ENCODE measurements at regions not wholly inside any gene's neighbourhood (a gene's known extent, or its start where the extent isn't known, plus 50 kb on each side); places are given as distances from the start of the nearest gene placed in this dataset.
"Not testable (repeated sequence)": the region's sequence is repeated elsewhere in the genome, so short reads cannot be mapped to it uniquely, and the experiment has no call there.

GRCh38 chr4:27742816-27743215 lies 882.2 kb downstream of the STIM2 start:
- H3K36me3 Mint-ChIP-seq: no peaks in the 10 kb centered on the region
- no peak for DNase-seq (ENCODE audit: low spot score in 2 of 2)
- H3K4me1 Mint-ChIP-seq: no peaks in the 10 kb centered on the region
- H3K4me3 Mint-ChIP-seq: no peak overlapping the region
- ATAC-seq: no peak
- no peak overlapping the region for H3K27ac Mint-ChIP-seq
- peaks cover 13% of the 10 kb centered on the region for H3K9me3 Mint-ChIP-seq

DNA sequence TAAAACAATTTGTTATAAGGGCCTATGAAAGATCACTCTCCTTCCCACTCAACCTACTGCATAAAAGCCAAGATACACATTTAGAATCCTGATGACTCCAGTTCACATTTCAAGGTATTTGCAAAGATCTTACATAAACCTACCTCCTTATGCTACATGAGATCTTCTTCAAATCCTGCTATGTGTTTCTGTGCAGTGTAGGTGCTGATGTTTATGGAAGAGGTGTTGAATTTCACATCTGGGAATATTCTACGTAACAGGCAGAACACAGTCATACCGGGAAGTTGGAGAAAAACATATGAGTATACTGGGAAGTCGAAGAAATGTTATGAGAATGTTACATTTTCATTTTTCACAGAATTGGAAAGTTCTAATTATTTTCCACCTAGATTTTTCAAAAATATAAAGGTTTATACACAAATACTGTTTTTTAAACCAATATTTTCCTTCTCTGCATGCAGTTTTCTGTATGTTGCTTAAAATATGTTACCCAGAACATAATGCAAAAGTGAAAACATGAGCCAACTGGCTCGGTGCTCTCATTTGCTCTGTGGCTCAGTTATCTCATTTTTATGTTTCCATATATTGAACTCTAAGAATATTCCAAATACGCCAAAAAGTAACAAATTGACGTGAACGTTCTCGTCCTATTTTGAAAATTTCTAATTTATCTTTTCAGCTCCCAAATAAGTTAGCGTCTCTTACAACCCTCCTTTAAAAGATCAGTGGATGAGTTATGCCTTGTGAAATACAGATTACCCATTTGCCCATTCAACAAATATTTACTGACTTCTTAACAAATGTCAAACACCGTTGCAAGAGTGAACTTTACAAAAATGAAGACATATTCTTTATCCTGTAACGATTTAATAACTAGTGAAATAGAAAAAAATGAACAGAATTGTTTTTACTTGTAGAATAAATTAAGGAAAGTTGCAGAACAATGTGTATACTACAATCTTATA lies 899.3 kb downstream of the STIM2 start:
- no peak for ATAC-seq
- DNase-seq (ENCODE audit: low spot score in 2 of 2): no peak
- no peaks in the 10 kb centered on the region for H3K4me1 Mint-ChIP-seq
- no peak overlapping the region for H3K4me3 Mint-ChIP-seq
- peaks cover 10% of the 10 kb centered on the region for H3K9me3 Mint-ChIP-seq
- H3K36me3 Mint-ChIP-seq: no peaks in the 10 kb centered on the region
- no peak overlapping the region for H3K27ac Mint-ChIP-seq

GRCh38 chr4:27763830-27764525 lies 903.3 kb downstream of the STIM2 start:
- ATAC-seq: no peak
- DNase-seq (ENCODE audit: low spot score in 2 of 2): no peak
- H3K36me3 Mint-ChIP-seq: no peaks in the 10 kb centered on the region
- H3K9me3 Mint-ChIP-seq: peaks cover 16% of the 10 kb centered on the region
- H3K4me1 Mint-ChIP-seq: no peaks in the 10 kb centered on the region
- no peak overlapping the region for H3K27ac Mint-ChIP-seq
- H3K4me3 Mint-ChIP-seq: no peak overlapping the region

DNA sequence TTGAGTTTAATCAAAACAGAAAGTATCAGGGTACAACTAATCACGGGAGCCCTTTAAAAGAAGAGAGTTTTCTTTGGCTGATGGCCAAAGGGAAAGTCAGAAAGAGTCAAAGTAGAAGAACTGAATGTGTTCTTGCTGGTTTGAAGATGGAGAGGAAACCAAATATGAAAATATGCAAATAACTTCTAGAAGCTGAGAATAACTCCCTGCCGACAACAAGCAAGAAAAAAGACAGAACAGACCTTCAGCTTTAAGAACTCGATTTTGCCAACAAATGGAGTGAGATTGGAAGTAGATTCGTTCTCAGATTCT lies 903.8 kb downstream of the STIM2 start:
- Mint-ChIP-seq H3K36me3 (no peaks in the 10 kb centered on the region), H3K4me1 (no peaks in the 10 kb centered on the region), H3K4me3 (no peak overlapping the region), H3K9me3 (peaks cover 17% of the 10 kb centered on the region), H3K27ac (no peak overlapping the region)
- no peak for DNase-seq (ENCODE audit: low spot score in 2 of 2)
- no peak for ATAC-seq

- no peaks in the 10 kb centered on the region for H3K36me3 Mint-ChIP-seq
- no peaks in the 10 kb centered on the region for H3K4me1 Mint-ChIP-seq
- no peak for ATAC-seq
- H3K4me3 Mint-ChIP-seq: no peak overlapping the region
- no peak for DNase-seq (ENCODE audit: low spot score in 2 of 2)
- H3K9me3 Mint-ChIP-seq: peaks cover 15% of the 10 kb centered on the region
- H3K27ac Mint-ChIP-seq: no peak overlapping the region
Observed at GRCh38 chr4:27770895-27771294, 910.3 kb downstream of the STIM2 start.

GRCh38 chr4:27775156-27775555 lies 914.5 kb downstream of the STIM2 start:
- no peak overlapping the region for H3K27ac Mint-ChIP-seq
- DNase-seq (ENCODE audit: low spot score in 2 of 2) (no peak), ATAC-seq (no peak)
- no peaks in the 10 kb centered on the region for H3K36me3 Mint-ChIP-seq
- peaks cover 14% of the 10 kb centered on the region for H3K9me3 Mint-ChIP-seq
- no peak overlapping the region for H3K4me3 Mint-ChIP-seq
- no peaks in the 10 kb centered on the region for H3K4me1 Mint-ChIP-seq

DNA sequence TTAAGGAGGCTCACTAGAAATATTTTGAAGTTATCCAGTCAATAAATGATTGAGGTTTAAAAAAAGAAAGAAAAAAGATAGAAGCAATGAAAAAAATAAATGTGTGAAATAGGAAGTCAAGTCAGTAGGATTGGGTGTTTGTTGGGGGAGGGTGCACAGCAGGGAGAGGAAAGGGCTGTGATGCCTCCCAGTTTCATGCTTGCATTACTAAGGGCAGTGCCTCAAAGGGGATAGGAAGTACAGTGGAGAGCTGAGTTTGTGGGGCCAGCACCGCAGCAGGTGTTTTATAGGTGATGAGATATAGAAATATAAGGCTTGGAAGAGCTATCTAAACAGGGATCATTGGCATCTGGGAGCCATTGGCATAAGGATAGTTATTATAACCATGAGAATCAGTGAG lies 919.2 kb downstream of the STIM2 start:
- no peak overlapping the region for H3K27ac Mint-ChIP-seq
- no peak for ATAC-seq

GRCh38 chr4:27787195-27787594 lies 926.6 kb downstream of the STIM2 start:
- no peak overlapping the region for H3K4me3 Mint-ChIP-seq
- DNase-seq (ENCODE audit: low spot score in 2 of 2) (no peak), ATAC-seq (no peak)
- peaks cover 13% of the 10 kb centered on the region for H3K9me3 Mint-ChIP-seq
- no peaks in the 10 kb centered on the region for H3K36me3 Mint-ChIP-seq
- no peak overlapping the region for H3K27ac Mint-ChIP-seq
- H3K4me1 Mint-ChIP-seq: no peaks in the 10 kb centered on the region

More for the DNA sequence above, 919.2 kb downstream of the STIM2 start:
- H3K36me3 Mint-ChIP-seq: no peaks in the 10 kb centered on the region
- DNase-seq (ENCODE audit: low spot score in 2 of 2): no peak
- H3K4me3 Mint-ChIP-seq: no peak overlapping the region
- H3K4me1 Mint-ChIP-seq: no peaks in the 10 kb centered on the region
- H3K9me3 Mint-ChIP-seq: peaks cover 20% of the 10 kb centered on the region

- Mint-ChIP-seq H3K4me3 (no peak overlapping the region), H3K9me3 (peaks cover 10% of the 10 kb centered on the region), H3K27ac (no peak overlapping the region), H3K4me1 (no peaks in the 10 kb centered on the region), H3K36me3 (no peaks in the 10 kb centered on the region)
- DNase-seq (ENCODE audit: low spot score in 2 of 2): no peak
- ATAC-seq: no peak
Observed at GRCh38 chr4:27789773-27790172, 929.1 kb downstream of the STIM2 start.

- H3K9me3 Mint-ChIP-seq: peaks cover 10% of the 10 kb centered on the region
- H3K4me1 Mint-ChIP-seq: no peaks in the 10 kb centered on the region
- no peak for DNase-seq (ENCODE audit: low spot score in 2 of 2)
- H3K36me3 Mint-ChIP-seq: no peaks in the 10 kb centered on the region
- H3K4me3 Mint-ChIP-seq: no peak overlapping the region
- no peak for ATAC-seq
- no peak overlapping the region for H3K27ac Mint-ChIP-seq
Observed at GRCh38 chr4:27790911-27791310, 930.3 kb downstream of the STIM2 start.

DNA sequence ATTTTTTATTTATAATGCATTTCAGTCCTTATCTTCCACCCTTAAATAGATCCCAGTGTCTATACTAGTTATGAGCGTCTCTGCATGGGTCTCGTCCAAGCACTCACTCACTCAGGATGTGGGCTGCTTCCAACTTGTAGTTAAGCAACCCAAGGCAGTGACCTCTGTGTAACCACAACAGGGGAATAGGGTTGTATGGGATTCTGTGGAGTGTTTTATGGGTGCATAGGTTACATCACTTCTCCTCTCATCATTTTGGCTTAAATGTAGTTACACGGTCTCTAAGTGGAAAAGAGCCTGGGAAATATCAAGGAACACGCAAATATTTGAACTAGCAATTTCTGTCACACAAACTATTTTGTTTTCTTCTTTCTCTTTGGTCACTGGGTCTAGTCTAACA lies 931.0 kb downstream of the STIM2 start:
- DNase-seq (ENCODE audit: low spot score in 2 of 2) (no peak), ATAC-seq (no peak)
- no peak overlapping the region for H3K4me3 Mint-ChIP-seq
- H3K4me1 Mint-ChIP-seq: no peaks in the 10 kb centered on the region
- H3K9me3 Mint-ChIP-seq: peaks cover 12% of the 10 kb centered on the region
- no peaks in the 10 kb centered on the region for H3K36me3 Mint-ChIP-seq
- H3K27ac Mint-ChIP-seq: no peak overlapping the region

DNA sequence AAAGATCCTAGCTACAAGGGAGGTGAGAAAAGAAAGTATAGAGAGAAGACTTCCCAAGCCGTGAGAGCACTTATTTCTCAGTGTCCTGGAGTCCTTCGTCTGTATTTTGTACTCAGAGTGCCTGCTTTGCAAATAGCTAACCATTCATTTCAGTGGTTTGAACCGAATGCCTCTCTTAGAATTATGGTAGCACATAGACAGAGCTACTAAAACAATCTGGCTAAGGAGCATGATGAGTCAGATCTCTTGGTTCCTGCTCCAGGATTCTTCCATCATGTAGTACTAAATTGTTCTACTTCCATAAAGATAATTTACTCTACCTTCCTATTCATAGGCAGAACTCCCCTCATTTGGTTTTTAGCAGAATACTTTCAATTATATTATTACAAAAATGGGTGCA lies 946.6 kb downstream of the STIM2 start:
- no peak overlapping the region for H3K27ac Mint-ChIP-seq
- DNase-seq (ENCODE audit: low spot score in 2 of 2): no peak
- ATAC-seq: no peak
- no peaks in the 10 kb centered on the region for H3K36me3 Mint-ChIP-seq
- H3K4me1 Mint-ChIP-seq: no peaks in the 10 kb centered on the region
- H3K9me3 Mint-ChIP-seq: peaks cover 18% of the 10 kb centered on the region
- no peak overlapping the region for H3K4me3 Mint-ChIP-seq

- no peak for ATAC-seq
- H3K4me1 Mint-ChIP-seq: no peaks in the 10 kb centered on the region
- H3K36me3 Mint-ChIP-seq: no peaks in the 10 kb centered on the region
Observed at GRCh38 chr4:27811948-27812347, 951.3 kb downstream of the STIM2 start.

DNA sequence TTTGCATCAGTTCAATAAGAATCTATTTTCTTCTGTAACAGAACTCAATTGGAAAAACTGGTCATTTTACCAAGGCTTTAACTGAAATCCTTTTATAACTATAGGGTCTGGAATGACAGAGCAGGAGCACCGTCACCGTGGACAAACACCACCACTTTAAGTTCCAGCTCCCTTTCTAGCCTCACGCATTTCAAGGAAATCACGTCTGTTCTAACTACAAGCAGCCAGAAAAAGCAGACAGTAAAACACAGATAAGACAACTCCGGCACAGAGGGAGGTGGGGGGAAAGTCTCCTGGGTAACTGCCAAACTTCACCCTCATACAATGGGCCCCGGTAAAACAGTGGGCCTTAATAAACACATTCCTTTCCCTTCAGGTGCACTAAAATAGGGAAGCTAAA lies 952.6 kb downstream of the STIM2 start:
- H3K4me3 Mint-ChIP-seq; H3K4me1 Mint-ChIP-seq; DNase-seq (ENCODE audit: low spot score in 2 of 2); H3K27ac Mint-ChIP-seq; ATAC-seq; H3K36me3 Mint-ChIP-seq: not testable (repeated sequence)
- peaks cover 25% of the 10 kb centered on the region for H3K9me3 Mint-ChIP-seq

More at GRCh38 chr4:27811948-27812347, 951.3 kb downstream of the STIM2 start:
- Mint-ChIP-seq H3K27ac (no peak overlapping the region), H3K9me3 (peaks cover 20% of the 10 kb centered on the region), H3K4me3 (no peak overlapping the region)
- no peak for DNase-seq (ENCODE audit: low spot score in 2 of 2)

GRCh38 chr4:27813699-27814425 lies 953.2 kb downstream of the STIM2 start:
- peaks cover 23% of the 10 kb centered on the region for H3K9me3 Mint-ChIP-seq
- ATAC-seq; H3K4me3 Mint-ChIP-seq; H3K4me1 Mint-ChIP-seq; DNase-seq (ENCODE audit: low spot score in 2 of 2); H3K36me3 Mint-ChIP-seq; H3K27ac Mint-ChIP-seq: not testable (repeated sequence)
